Testis (tissue), 2 donors: ENCODE measurements at regions not wholly inside any gene's neighbourhood (a gene's known extent, or its start where the extent isn't known, plus 50 kb on each side); places are given as distances from the start of the nearest gene placed in this dataset.
"Not testable (repeated sequence)": the region's sequence is repeated elsewhere in the genome, so short reads cannot be mapped to it uniquely, and the experiment has no call there.

Experiments
- DNase-seq: peaks from one replicate; pipeline ENCODE4 v3.0.0-alpha.2; 2019
- H3K27ac ChIP-seq, 2 donors: fragments of 200-600 bp; sonication (generic); one replicate each; pipeline ENCODE4 v1.5.1; 2019
- H3K27me3 ChIP-seq: fragments of 200-600 bp; sonication (generic); one replicate; pipeline ENCODE4 v1.5.1; 2019
- H3K36me3 ChIP-seq: fragments of 200-600 bp; sonication (generic); one replicate; pipeline ENCODE4 v1.5.1; 2017; ENCODE audit warnings: low read depth; ENCODE audit errors: missing control alignments
- H3K4me1 ChIP-seq: fragments of 200-600 bp; sonication (generic); one replicate; pipeline ENCODE4 v1.5.1; 2019
- H3K4me3 ChIP-seq, 2 donors: fragments of 200-600 bp; sonication (generic); one replicate each; pipeline ENCODE4 v1.5.1; 2017 to 2019
- H3K9me3 ChIP-seq: fragments of 200-600 bp; sonication (generic); one replicate; pipeline ENCODE4 v1.5.1; 2017
- CTCF ChIP-seq, 3 experiments: fragments of 450-650 bp in 2 of 3; fragments of 200-600 bp in 1 of 3; sonication (generic) in 1 of 3; IDR thresholded peaks; one replicate each; pipeline ENCODE4 v1.5.1; 2016 to 2019; ENCODE audit warnings: antibody characterized with exemption in 3 of 3, mild to moderate bottlenecking in 2 of 3, moderate library complexity in 1 of 3
- POLR2A ChIP-seq: fragments of 450-650 bp; IDR thresholded peaks from one replicate; pipeline ENCODE4 v1.6.1; 2017; ENCODE audit warnings: antibody characterized with exemption, mild to moderate bottlenecking, moderate library complexity
- WGBS, 2 donors: methylation state at CpG; one replicate each; pipeline ENCODE4 v1.1.5; 2018; 5-methylcytosine and 5-hydroxymethylcytosine counted together
- intact Hi-C: fragments of 100-400 bp; cut with DNase I; formaldehyde crosslinking; loops from one replicate; pipeline ENCODE4 v1.15.1; 2023; ENCODE audit warnings: low total_unique reads

GRCh38 chr9:126171641-126172040 is 155.0 kb upstream of the MVB12B start:
- Histone ChIP-seq H3K4me3 (no peak overlapping the region), H3K27me3 (no peaks in the 10 kb centered on the region), H3K4me1 (no peaks in the 10 kb centered on the region), H3K36me3 (no peaks in the 10 kb centered on the region), H3K9me3 (no peaks in the 10 kb centered on the region), H3K27ac (no peak overlapping the region)
- TF ChIP-seq POLR2A: no peak
- TF ChIP-seq CTCF (IDR thresholded peaks at IDR 0.05): no peak
- DNase-seq: no peak
- intact Hi-C loops: no loop called here
- 88 to 91% methylated on average over 8 of the region's 8 CpGs for WGBS, 2 donors

DNA sequence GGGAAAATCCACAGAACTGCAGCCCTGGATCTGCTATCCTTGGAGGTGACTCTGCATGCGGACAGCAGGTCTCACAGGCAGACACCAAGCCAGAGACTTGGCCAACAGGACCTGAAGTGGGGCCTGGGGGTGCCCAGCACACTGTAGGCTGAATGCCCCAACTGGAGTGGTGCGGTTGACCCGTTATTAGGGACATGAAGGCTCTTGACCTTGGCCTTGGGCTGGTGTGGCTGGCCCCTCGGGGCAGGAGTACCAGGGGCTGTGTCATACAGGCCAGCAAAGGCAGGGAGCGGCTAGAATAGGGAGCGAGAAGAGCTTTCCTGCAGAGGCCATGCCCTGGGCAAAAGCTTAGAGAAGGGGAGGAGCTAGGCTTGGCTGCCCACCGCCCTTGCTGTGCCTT is 153.2 kb upstream of the MVB12B start:
- WGBS, 2 donors: 74 to 90% methylated on average over 7 of the region's 7 CpGs
- intact Hi-C loops: no loop called here
- TF ChIP-seq POLR2A (no peak), CTCF (IDR thresholded peaks at IDR 0.05) (no peak)

DNA sequence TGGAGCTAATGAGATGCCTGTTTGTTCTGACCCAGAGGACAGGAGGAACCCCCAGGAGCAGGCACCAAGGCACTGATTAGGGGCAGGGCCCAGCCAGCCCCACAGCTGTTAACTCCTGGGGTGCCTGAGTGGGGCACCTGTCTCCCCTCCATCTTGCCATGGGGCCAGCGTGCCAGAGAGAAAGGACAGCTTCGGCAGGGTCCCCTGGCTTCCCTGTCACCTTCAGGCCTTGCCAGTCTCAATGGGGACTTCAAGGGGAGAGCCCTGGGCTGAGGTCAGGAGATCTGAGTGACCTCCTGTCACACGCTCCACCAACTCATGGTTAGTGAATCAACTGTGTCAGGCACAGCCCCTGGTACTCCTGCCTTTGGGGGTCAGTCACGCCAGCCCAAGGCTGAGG is 152.7 kb upstream of the MVB12B start:
- no peaks in the 10 kb centered on the region for H3K4me1 ChIP-seq
- no peak for DNase-seq
- H3K27ac ChIP-seq: no peak overlapping the region
- intact Hi-C loops: no loop called here
- H3K4me3 ChIP-seq: no peak overlapping the region
- no peaks in the 10 kb centered on the region for H3K9me3 ChIP-seq
- TF ChIP-seq CTCF (IDR thresholded peaks at IDR 0.05): no peak
- no peak for TF ChIP-seq POLR2A
- no peaks in the 10 kb centered on the region for H3K36me3 ChIP-seq
- WGBS, 2 donors: 91 to 100% methylated on average over 1 to 4 of the region's 4 CpGs
- H3K27me3 ChIP-seq: no peaks in the 10 kb centered on the region

More for the DNA sequence above, 153.2 kb upstream of the MVB12B start:
- Histone ChIP-seq H3K4me3 (no peak overlapping the region), H3K4me1 (no peaks in the 10 kb centered on the region), H3K27ac (no peak overlapping the region), H3K9me3 (no peaks in the 10 kb centered on the region), H3K36me3 (no peaks in the 10 kb centered on the region), H3K27me3 (no peaks in the 10 kb centered on the region)
- no peak for DNase-seq

GRCh38 chr9:126183266-126183665 is 143.4 kb upstream of the MVB12B start:
- no peak for DNase-seq
- intact Hi-C loops: no loop called here
- Histone ChIP-seq H3K27ac (no peak overlapping the region), H3K27me3 (no peaks in the 10 kb centered on the region), H3K36me3 (no peaks in the 10 kb centered on the region), H3K4me1 (no peaks in the 10 kb centered on the region), H3K9me3 (no peaks in the 10 kb centered on the region), H3K4me3 (no peak overlapping the region)
- WGBS, 2 donors: 81 to 84% methylated on average over 10 of the region's 10 CpGs
- TF ChIP-seq CTCF (IDR thresholded peaks at IDR 0.05) (no peak), POLR2A (no peak)

DNA sequence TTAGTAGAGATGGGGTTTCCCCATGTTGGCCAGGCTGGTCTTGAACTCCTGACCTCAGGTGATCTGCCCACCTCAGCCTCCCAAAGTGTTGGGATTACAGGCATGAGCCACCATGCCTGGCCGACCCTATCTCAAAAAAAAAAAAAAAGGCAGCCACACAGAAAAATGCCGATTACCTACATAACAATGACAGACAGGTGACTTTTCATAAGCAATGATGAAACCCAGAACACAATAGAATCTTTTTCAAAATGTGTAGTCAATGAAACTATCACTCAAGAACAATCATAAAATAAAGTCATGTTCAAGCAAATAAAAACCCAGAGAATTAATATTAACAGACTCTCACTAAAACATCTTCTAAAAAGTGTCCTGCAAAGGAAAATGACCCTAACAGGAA is 135.6 kb upstream of the MVB12B start:
- DNase-seq, H3K4me1 ChIP-seq, H3K4me3 ChIP-seq, H3K36me3 ChIP-seq, intact Hi-C loops, H3K9me3 ChIP-seq, H3K27me3 ChIP-seq, H3K27ac ChIP-seq: not testable (repeated sequence)
- WGBS, 2 donors: 76 to 94% methylated on average over 2 of the region's 2 CpGs
